ENCODE measurements at regions not wholly inside any gene's neighbourhood (a gene's known extent, or its start where the extent isn't known, plus 50 kb on each side); places are given as distances from the start of the nearest gene placed in this dataset.

DNA sequence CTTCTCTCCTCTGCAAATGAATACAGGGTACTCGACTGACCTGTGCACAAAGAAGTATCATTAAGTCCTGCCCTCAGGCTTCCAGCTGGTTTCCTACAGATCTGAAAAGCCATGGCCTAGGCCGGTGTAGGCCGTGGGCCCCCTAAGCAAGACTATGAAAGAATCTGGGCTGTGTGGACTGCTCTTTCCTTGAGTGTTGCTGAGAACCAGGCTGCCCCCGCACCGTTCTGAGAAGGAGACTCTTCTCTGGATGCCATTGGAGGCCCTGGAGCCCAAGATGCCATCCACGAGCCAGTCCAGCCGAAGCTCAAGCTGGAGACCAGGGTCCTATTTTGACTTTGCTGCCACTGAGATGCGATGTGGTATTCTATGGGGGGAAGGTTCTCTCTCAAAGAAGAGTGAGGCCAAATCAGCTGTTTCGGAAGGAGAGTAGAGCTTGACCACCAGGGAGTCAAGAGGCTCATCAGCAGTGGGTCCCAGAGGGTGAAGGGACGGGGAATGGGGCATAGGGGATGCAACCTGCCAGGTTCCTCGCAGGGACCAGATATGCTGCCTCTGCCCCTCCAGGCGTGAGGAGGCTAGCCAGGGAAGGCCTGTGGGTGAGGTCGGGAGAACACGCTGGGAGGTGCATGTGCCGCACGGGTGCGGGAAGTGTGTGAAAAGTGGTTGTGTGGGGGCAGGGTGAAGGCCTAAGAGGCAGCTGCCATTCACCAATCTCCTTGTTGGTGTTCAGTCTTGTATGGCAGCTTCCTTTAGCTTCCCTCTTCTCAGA lies 96.4 kb upstream of the B3GAT1 start:
- Histone ChIP-seq H3K4me3 (ENCODE audit: low read depth, low read length, poor library complexity, severe bottlenecking) (no peak overlapping the region), H2AFZ (ENCODE audit: low read length) (no peak overlapping the region), H3K79me2 (ENCODE audit: insufficient read depth, low read length) (no peaks in the 10 kb centered on the region), H3K27me3 (ENCODE audit: insufficient read depth, low read length) (no peaks in the 10 kb centered on the region), H3K4me1 (ENCODE audit: insufficient read depth, low read length, severe bottlenecking) (no peaks in the 10 kb centered on the region), H4K20me1 (ENCODE audit: insufficient read depth, low read length) (no peaks in the 10 kb centered on the region), H3K9me2 (ENCODE audit: low read depth, low read length) (no peaks in the 10 kb centered on the region), H3K36me3 (ENCODE audit: insufficient read depth, low read length) (no peaks in the 10 kb centered on the region), H3K9me3 (ENCODE audit: low read length) (no peaks in the 10 kb centered on the region), H3K9ac (ENCODE audit: low read length) (no peak overlapping the region), H3F3A (ENCODE audit: insufficient read depth, low read length) (no peaks in the 10 kb centered on the region), H3K4me2 (ENCODE audit: low read length) (no peak overlapping the region), H3K27ac (ENCODE audit: low read depth, low read length, poor library complexity, severe bottlenecking) (no peak overlapping the region)
- TF ChIP-seq, protein P1, sequence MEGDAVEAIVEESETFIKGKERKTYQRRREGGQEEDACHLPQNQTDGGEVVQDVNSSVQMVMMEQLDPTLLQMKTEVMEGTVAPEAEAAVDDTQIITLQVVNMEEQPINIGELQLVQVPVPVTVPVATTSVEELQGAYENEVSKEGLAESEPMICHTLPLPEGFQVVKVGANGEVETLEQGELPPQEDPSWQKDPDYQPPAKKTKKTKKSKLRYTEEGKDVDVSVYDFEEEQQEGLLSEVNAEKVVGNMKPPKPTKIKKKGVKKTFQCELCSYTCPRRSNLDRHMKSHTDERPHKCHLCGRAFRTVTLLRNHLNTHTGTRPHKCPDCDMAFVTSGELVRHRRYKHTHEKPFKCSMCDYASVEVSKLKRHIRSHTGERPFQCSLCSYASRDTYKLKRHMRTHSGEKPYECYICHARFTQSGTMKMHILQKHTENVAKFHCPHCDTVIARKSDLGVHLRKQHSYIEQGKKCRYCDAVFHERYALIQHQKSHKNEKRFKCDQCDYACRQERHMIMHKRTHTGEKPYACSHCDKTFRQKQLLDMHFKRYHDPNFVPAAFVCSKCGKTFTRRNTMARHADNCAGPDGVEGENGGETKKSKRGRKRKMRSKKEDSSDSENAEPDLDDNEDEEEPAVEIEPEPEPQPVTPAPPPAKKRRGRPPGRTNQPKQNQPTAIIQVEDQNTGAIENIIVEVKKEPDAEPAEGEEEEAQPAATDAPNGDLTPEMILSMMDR (IDR thresholded peaks at IDR 0.05; ENCODE audit: low read length): no peak
- no peak for TF ChIP-seq EZH2 (IDR thresholded peaks at IDR 0.05; ENCODE audit: borderline replicate concordance, low read length)

GRCh38 chr11:134506046-134506445 lies 94.0 kb upstream of the B3GAT1 start:
- Histone ChIP-seq H2AFZ (ENCODE audit: low read length) (no peak overlapping the region), H3K27ac (ENCODE audit: low read depth, low read length, poor library complexity, severe bottlenecking) (no peak overlapping the region), H3F3A (ENCODE audit: insufficient read depth, low read length) (no peaks in the 10 kb centered on the region), H3K79me2 (ENCODE audit: insufficient read depth, low read length) (no peaks in the 10 kb centered on the region), H3K9me2 (ENCODE audit: low read depth, low read length) (no peaks in the 10 kb centered on the region), H3K27me3 (ENCODE audit: insufficient read depth, low read length) (no peaks in the 10 kb centered on the region), H3K4me1 (ENCODE audit: insufficient read depth, low read length, severe bottlenecking) (no peaks in the 10 kb centered on the region), H3K4me2 (ENCODE audit: low read length) (no peak overlapping the region), H3K36me3 (ENCODE audit: insufficient read depth, low read length) (no peaks in the 10 kb centered on the region), H3K4me3 (ENCODE audit: low read depth, low read length, poor library complexity, severe bottlenecking) (no peak overlapping the region), H4K20me1 (ENCODE audit: insufficient read depth, low read length) (no peaks in the 10 kb centered on the region), H3K9me3 (ENCODE audit: low read length) (no peaks in the 10 kb centered on the region), H3K9ac (ENCODE audit: low read length) (no peak overlapping the region)
- TF ChIP-seq, protein P1 (IDR thresholded peaks at IDR 0.05; ENCODE audit: low read length): no peak
- no peak for TF ChIP-seq EZH2 (IDR thresholded peaks at IDR 0.05; ENCODE audit: borderline replicate concordance, low read length)

DNA sequence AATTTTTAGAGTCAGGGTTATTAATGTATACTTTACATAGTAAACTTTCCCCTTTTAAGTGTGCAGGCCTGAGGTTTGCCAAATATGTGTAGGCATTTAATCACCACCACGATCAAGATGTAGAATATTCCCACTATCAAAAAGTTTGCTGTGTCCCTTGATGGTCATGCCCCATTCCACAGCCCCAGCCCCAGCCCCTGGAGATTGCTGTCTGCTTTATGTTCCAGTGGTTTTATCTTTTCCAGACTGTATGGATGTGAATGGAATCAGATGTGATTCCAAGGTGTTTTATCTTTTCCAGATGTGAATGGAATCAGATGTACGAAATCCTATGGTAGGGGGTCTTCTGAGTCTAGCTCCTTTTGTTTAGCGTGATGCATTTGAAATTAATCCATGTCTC lies 93.1 kb upstream of the B3GAT1 start:
- Histone ChIP-seq H3K4me1 (ENCODE audit: insufficient read depth, low read length, severe bottlenecking) (no peaks in the 10 kb centered on the region), H4K20me1 (ENCODE audit: insufficient read depth, low read length) (no peaks in the 10 kb centered on the region), H2AFZ (ENCODE audit: low read length) (no peak overlapping the region), H3K4me3 (ENCODE audit: low read depth, low read length, poor library complexity, severe bottlenecking) (no peak overlapping the region), H3K36me3 (ENCODE audit: insufficient read depth, low read length) (no peaks in the 10 kb centered on the region), H3F3A (ENCODE audit: insufficient read depth, low read length) (no peaks in the 10 kb centered on the region), H3K27ac (ENCODE audit: low read depth, low read length, poor library complexity, severe bottlenecking) (no peak overlapping the region), H3K79me2 (ENCODE audit: insufficient read depth, low read length) (no peaks in the 10 kb centered on the region), H3K9ac (ENCODE audit: low read length) (no peak overlapping the region), H3K9me3 (ENCODE audit: low read length) (no peaks in the 10 kb centered on the region), H3K4me2 (ENCODE audit: low read length) (no peak overlapping the region), H3K9me2 (ENCODE audit: low read depth, low read length) (no peaks in the 10 kb centered on the region), H3K27me3 (ENCODE audit: insufficient read depth, low read length) (no peaks in the 10 kb centered on the region)
- TF ChIP-seq EZH2 (IDR thresholded peaks at IDR 0.05; ENCODE audit: borderline replicate concordance, low read length): no peak
- TF ChIP-seq, protein P1 (IDR thresholded peaks at IDR 0.05; ENCODE audit: low read length): no peak

All from OCI-LY1 (cell line).